ENCODE measurements at regions not wholly inside any gene's neighbourhood (a gene's known extent, or its start where the extent isn't known, plus 50 kb on each side); places are given as distances from the start of the nearest gene placed in this dataset.

DNA sequence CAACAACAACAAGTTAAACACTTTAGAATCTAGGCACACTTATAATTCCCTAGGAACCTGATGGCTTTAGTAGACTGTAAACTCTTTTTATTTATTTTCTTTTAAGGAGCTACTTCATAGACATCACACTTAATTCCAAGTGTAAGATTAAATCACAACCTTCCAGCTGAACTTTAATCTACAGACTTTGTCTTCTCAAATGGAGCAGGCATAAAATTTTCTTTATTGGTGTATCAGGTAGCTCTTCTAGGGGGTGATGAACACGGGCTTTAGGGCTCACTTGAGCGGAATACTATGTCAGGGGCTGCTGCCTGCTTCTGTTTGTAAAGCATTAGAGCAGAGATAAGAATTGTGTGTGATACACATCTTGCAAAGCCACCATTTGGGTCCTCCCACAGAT, 525.8 kb upstream of the FAT3 start:
- Histone ChIP-seq H2AK5ac (ENCODE audit: low read depth, low read length) (no peak overlapping the region), H3K36me3 (ENCODE audit: control insufficient read depth, insufficient read depth, low read length) (no peaks in the 10 kb centered on the region), H3K27ac (ENCODE audit: insufficient read depth, low read length) (no peak overlapping the region), H3K4me1 (ENCODE audit: control insufficient read depth, insufficient read depth, low read length) (no peaks in the 10 kb centered on the region), H3K18ac (ENCODE audit: low read depth, low read length) (no peak overlapping the region), H2BK20ac (ENCODE audit: low read depth, low read length) (no peak overlapping the region), H3K56ac (ENCODE audit: extremely low read depth, insufficient read depth, low read length) (no peak overlapping the region), H3K4me2 (ENCODE audit: low read depth, low read length) (no peak overlapping the region), H2BK120ac (ENCODE audit: low read depth, low read length) (no peak overlapping the region), H3K9me1 (ENCODE audit: insufficient read depth, low read length) (no peaks in the 10 kb centered on the region), H2BK5ac (ENCODE audit: low read depth, low read length, poor library complexity, severe bottlenecking) (no peak overlapping the region), H3K4me3 (ENCODE audit: insufficient read depth, low read depth, low read length) (no peak overlapping the region), H2AFZ (replicated peaks; ENCODE audit: low read length, poor library complexity) (no peak overlapping the region), H4K91ac (ENCODE audit: insufficient read depth, low read depth, low read length) (no peak overlapping the region), H3K79me1 (ENCODE audit: low read depth in 1 of 2, low read length in 2 of 2) (no peaks in the 10 kb centered on the region), H3K4ac (ENCODE audit: low read depth, low read length) (no peak overlapping the region), H3K14ac (replicated peaks; ENCODE audit: low read depth, low read length) (no peak overlapping the region), H4K5ac (ENCODE audit: low read depth, low read length) (no peak overlapping the region), H2BK15ac (ENCODE audit: low read depth, low read length) (no peak overlapping the region), H3K27me3 (ENCODE audit: control insufficient read depth, insufficient read depth, low read length) (no peaks in the 10 kb centered on the region), H3K23ac (ENCODE audit: low read depth, low read length) (no peak overlapping the region), H4K20me1 (ENCODE audit: insufficient read depth, low read length) (no peaks in the 10 kb centered on the region), H3K9ac (ENCODE audit: low read depth, low read length) (no peak overlapping the region), H2AK9ac (replicated peaks; ENCODE audit: low read depth, low read length, poor library complexity) (no peak overlapping the region), H3K9me3 (ENCODE audit: control insufficient read depth, insufficient read depth, low read length) (no peaks in the 10 kb centered on the region; the same call in 1 of the 2 replicates), H4K8ac (ENCODE audit: low read depth in 2 of 2, low read length in 2 of 2) (no peak overlapping the region)
- BruUV-seq (replicated peaks) = no TSS peak
- TF ChIP-seq BHLHE40 (IDR thresholded peaks at IDR 0.05; ENCODE audit: low read depth, low read length) (no peak), POLR2A (IDR thresholded peaks at IDR 0.05; ENCODE audit: low read depth, low read length) (no peak), MAZ (IDR thresholded peaks at IDR 0.05; ENCODE audit: borderline replicate concordance, low read depth, low read length) (no peak), CHD1 (IDR thresholded peaks at IDR 0.05; ENCODE audit: low read depth, low read length) (no peak)
- TF ChIP-seq, protein P1, sequence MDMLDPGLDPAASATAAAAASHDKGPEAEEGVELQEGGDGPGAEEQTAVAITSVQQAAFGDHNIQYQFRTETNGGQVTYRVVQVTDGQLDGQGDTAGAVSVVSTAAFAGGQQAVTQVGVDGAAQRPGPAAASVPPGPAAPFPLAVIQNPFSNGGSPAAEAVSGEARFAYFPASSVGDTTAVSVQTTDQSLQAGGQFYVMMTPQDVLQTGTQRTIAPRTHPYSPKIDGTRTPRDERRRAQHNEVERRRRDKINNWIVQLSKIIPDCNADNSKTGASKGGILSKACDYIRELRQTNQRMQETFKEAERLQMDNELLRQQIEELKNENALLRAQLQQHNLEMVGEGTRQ (IDR thresholded peaks at IDR 0.05; ENCODE audit: low read depth, low read length) = no peak
- TF ChIP-seq, protein P2, sequence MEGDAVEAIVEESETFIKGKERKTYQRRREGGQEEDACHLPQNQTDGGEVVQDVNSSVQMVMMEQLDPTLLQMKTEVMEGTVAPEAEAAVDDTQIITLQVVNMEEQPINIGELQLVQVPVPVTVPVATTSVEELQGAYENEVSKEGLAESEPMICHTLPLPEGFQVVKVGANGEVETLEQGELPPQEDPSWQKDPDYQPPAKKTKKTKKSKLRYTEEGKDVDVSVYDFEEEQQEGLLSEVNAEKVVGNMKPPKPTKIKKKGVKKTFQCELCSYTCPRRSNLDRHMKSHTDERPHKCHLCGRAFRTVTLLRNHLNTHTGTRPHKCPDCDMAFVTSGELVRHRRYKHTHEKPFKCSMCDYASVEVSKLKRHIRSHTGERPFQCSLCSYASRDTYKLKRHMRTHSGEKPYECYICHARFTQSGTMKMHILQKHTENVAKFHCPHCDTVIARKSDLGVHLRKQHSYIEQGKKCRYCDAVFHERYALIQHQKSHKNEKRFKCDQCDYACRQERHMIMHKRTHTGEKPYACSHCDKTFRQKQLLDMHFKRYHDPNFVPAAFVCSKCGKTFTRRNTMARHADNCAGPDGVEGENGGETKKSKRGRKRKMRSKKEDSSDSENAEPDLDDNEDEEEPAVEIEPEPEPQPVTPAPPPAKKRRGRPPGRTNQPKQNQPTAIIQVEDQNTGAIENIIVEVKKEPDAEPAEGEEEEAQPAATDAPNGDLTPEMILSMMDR (conservative IDR thresholded peaks at IDR 0.05; ENCODE audit: low read depth, low read length) = no peak
- WGBS, 2 experiments (ENCODE audit: extremely low coverage in 2 of 2, insufficient read length in 1 of 2) = no CpG with 5 or more reads among the region's 2 CpGs
- in situ Hi-C loops (cut with MboI; ENCODE audit: low sequenced_read_pairs) = no loop called here
- dilution Hi-C loops (cut with HindIII; ENCODE audit: low sequenced_read_pairs, unreplicated experiment) = no loop called here
- ChIA-PET POLR2A (ENCODE audit: unreplicated experiment) (interaction anchor here (0.6 kb wide), 1 partner anchor 1143 kb away, joined by 3 read pairs; no protein-coding TSS in a partner anchor), CTCF (no interaction called here)
- intact Hi-C loops (cut with micrococcal nuclease) = no loop called here
- DNase-seq = no peak
- no peak for ATAC-seq (ENCODE audit: low read depth)

Data from IMR-90 (cell line).